ENCODE measurements at regions not wholly inside any gene's neighbourhood (a gene's known extent, or its start where the extent isn't known, plus 50 kb on each side); places are given as distances from the start of the nearest gene placed in this dataset.

DNA sequence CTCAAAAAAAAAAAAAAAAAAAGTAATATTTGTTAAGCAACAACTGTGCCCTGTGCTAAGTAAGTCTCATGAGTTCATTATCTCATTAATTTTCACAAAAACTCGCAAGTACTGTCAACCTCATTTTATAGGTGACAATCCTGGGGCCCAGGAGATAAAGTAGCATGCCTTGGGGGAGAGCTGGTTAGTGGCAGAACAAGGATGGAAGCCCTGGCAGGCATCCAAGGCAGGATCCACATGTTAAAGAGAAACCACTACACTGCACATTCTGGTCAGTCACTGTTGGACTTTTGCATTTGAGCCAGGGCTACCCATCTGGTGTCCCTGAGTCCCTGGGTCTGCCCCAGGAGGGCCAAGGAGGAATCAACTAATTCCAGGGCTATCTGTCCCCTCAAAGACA is 54.6 kb downstream of the ZFP36L2 start:
- peak; percentile 61 for DNase-seq (ENCODE audit: low read depth)
- TF ChIP-seq CTCF (IDR thresholded peaks at IDR 0.05; ENCODE audit: insufficient read depth, low read length) = no peak
- no peak overlapping the region for H3K4me3 ChIP-seq (ENCODE audit: low read depth, low read length)

DNA sequence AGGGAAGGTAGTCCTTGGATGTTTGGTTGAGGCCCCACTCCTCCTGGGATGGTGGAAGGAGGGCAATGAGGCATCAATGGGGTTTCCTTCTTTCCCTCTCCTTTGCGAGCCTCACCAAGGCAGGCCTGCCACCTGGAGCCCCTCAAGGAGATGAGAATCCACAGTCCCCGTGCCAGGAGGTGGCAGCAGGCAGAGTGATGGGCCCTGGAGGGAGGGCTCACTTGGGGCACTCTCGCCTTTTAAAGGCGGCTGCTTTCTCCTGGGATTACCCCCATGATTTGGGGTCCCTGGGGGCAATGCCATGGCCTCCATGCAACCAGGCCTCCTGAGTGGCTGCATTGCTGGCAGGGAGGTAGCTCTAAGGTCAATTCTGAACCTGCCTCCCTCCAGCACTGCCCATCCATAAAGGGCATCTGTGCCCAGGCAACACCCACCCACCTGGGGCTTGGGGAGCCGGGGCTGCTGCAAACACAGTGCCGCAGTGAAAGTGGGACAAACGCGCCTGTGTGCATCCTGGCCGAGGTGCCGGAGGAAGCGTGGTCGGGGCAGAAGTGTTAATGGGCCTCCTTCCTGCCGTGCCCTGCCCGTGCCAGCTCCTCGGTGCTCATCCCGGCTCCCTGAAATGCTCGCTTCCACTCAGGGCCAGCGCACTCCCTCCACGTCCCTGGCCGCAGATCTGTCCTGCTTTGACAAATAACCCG is 55.9 kb downstream of the ZFP36L2 start:
- no peak for DNase-seq (ENCODE audit: low read depth)
- no peak for TF ChIP-seq CTCF (IDR thresholded peaks at IDR 0.05; ENCODE audit: insufficient read depth, low read length)
- no peak overlapping the region for H3K4me3 ChIP-seq (ENCODE audit: low read depth, low read length)

GRCh38 chr2:43169987-43170386 is 56.4 kb downstream of the ZFP36L2 start:
- TF ChIP-seq CTCF (IDR thresholded peaks at IDR 0.05; ENCODE audit: insufficient read depth, low read length) = peak; percentile 46
- no peak overlapping the region for H3K4me3 ChIP-seq (ENCODE audit: low read depth, low read length)
- no peak for DNase-seq (ENCODE audit: low read depth)

DNA sequence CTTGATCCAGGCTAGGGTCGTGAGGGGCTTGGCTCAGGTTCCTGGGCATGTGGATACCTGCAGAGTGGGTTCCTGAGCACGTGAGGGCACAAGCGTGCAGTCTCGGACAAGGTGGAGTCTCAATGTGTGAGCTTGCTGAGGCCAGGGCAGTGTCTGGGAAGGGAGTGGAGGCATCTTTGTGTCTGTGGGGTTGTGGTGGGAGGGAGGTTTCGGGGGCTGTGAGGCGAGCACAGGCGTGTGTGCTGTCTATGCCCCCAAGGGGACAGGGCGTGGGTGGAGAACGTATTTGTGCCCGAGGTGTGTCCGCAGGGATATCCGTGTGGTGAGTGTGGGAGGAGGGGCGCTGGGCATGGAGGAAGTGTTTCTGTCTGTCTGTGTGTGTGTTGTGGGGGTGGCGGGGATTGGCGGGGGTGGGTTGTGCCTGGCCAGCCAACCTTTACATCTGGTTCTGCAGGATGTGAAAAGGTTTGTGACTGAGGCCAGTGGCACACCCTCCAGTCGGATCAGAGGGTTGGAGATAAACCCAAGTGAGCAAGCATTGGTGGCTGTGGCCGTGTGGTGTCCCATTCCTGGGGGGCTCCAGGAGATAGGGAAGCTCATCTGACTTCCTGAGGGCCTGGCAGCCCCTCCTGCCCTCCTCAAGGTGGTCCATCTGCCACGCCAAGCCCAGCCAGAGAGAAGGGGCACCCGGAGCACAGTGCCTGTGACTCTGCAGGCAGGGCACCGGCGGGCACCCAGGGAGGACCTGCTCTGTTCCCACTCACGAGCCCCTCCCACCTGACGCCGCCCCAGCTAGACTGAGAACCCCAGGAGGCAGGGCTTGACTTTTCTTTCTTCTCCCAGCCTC is 57.1 kb downstream of the ZFP36L2 start:
- no peak for DNase-seq (ENCODE audit: low read depth)
- TF ChIP-seq CTCF (IDR thresholded peaks at IDR 0.05; ENCODE audit: insufficient read depth, low read length) = no peak
- no peak overlapping the region for H3K4me3 ChIP-seq (ENCODE audit: low read depth, low read length)

GRCh38 chr2:43168016-43168369 is 58.4 kb downstream of the ZFP36L2 start:
- no peak for TF ChIP-seq CTCF (IDR thresholded peaks at IDR 0.05; ENCODE audit: insufficient read depth, low read length)
- H3K4me3 ChIP-seq (ENCODE audit: low read depth, low read length) = no peak overlapping the region
- DNase-seq (ENCODE audit: low read depth) = no peak

GRCh38 chr2:43165378-43166069 is 60.9 kb downstream of the ZFP36L2 start:
- peak; percentile 24 for DNase-seq (ENCODE audit: low read depth)
- peak; percentile 24 for TF ChIP-seq CTCF (IDR thresholded peaks at IDR 0.05; ENCODE audit: insufficient read depth, low read length)
- H3K4me3 ChIP-seq (ENCODE audit: low read depth, low read length) = no peak overlapping the region

Data from fibroblast of the aortic adventitia (primary cell).